HG03097 (cell line): ENCODE measurements at regions not wholly inside any gene's neighbourhood (a gene's known extent, or its start where the extent isn't known, plus 50 kb on each side); places are given as distances from the start of the nearest gene placed in this dataset.
"Not testable (repeated sequence)": the region's sequence is repeated elsewhere in the genome, so short reads cannot be mapped to it uniquely, and the experiment has no call there.

ENCODE experiments used
- ATAC-seq: cut with Tn5 transposase; IDR thresholded peaks from one replicate; pipeline ENCODE4 v1.9.1; 2021; ENCODE audit not compliant: unreplicated experiment, low FRiP score

- ATAC-seq = peak; percentile 51
Observed at GRCh38 chr4:184282895-184283654, 65.4 kb upstream of the ENPP6 start.

GRCh38 chr4:184282251-184282713 is 64.6 kb upstream of the ENPP6 start:
- peak; percentile 42 for ATAC-seq

GRCh38 chr4:184281231-184282139 is 63.8 kb upstream of the ENPP6 start:
- ATAC-seq = peak; percentile 29

- ATAC-seq = peak; percentile 27
Observed at GRCh38 chr4:184280591-184281071, 63.0 kb upstream of the ENPP6 start.

GRCh38 chr4:184280137-184280536 is 62.5 kb upstream of the ENPP6 start:
- no peak for ATAC-seq

GRCh38 chr4:184279496-184280061 is 61.9 kb upstream of the ENPP6 start:
- no peak for ATAC-seq

- ATAC-seq = not testable (repeated sequence)
Observed at GRCh38 chr4:184277769-184278168, 60.1 kb upstream of the ENPP6 start.

- not testable (repeated sequence) for ATAC-seq
Observed at GRCh38 chr4:184277010-184277409, 59.3 kb upstream of the ENPP6 start.

- ATAC-seq = not testable (repeated sequence)
Observed at GRCh38 chr4:184276346-184276745, 58.7 kb upstream of the ENPP6 start.

GRCh38 chr4:184275766-184276165 is 58.1 kb upstream of the ENPP6 start:
- no peak for ATAC-seq

- no peak for ATAC-seq
Observed at GRCh38 chr4:184274286-184274951, 56.7 kb upstream of the ENPP6 start.

GRCh38 chr4:184273166-184274147 is 55.8 kb upstream of the ENPP6 start:
- no peak for ATAC-seq

- ATAC-seq = no peak
Observed at GRCh38 chr4:184270808-184271413, 53.2 kb upstream of the ENPP6 start.

GRCh38 chr4:184269879-184270430 is 52.3 kb upstream of the ENPP6 start:
- no peak for ATAC-seq

GRCh38 chr4:184268584-184269160 is 51.0 kb upstream of the ENPP6 start:
- no peak for ATAC-seq

GRCh38 chr4:184267673-184268583 is 50.3 kb upstream of the ENPP6 start:
- peak; percentile 75 for ATAC-seq
